Liver (tissue), 8 donors: ENCODE measurements at regions not wholly inside any gene's neighbourhood (a gene's known extent, or its start where the extent isn't known, plus 50 kb on each side); places are given as distances from the start of the nearest gene placed in this dataset.

ENCODE experiments used
- DNase-seq: peaks from one replicate; pipeline ENCODE4 v3.0.0-alpha.2; 2017; ENCODE audit warnings: low spot score
- H3K27ac ChIP-seq, 2 donors: one replicate each; pipeline ENCODE4 v1.7.0; 2013; ENCODE audit warnings: inconsistent platforms in 2 of 2, low read length in 2 of 2, control low read depth in 1 of 2, low read depth in 1 of 2, mild to moderate bottlenecking in 1 of 2
- H3K27me3 ChIP-seq, 4 donors: one replicate each; pipeline versions ENCODE4 v1.6.1 to v1.7.0; 2013; ENCODE audit warnings: low read length in 3 of 4, inconsistent platforms in 1 of 4, mild to moderate bottlenecking in 1 of 4, moderate library complexity in 1 of 4; ENCODE audit not compliant: control insufficient read depth in 4 of 4, insufficient read depth in 4 of 4
- H3K36me3 ChIP-seq, 4 donors: one replicate each; pipeline versions ENCODE4 v1.6.1 to v1.7.0; 2013; ENCODE audit warnings: low read length in 3 of 4, mild to moderate bottlenecking in 3 of 4, low read depth in 1 of 4, moderate library complexity in 1 of 4; ENCODE audit not compliant: control insufficient read depth in 4 of 4, insufficient read depth in 3 of 4
- H3K4me1 ChIP-seq, 4 donors: one replicate each; pipeline versions ENCODE4 v1.6.1 to v1.7.0; 2013; ENCODE audit warnings: low read length in 3 of 4, mild to moderate bottlenecking in 3 of 4, moderate library complexity in 1 of 4; ENCODE audit not compliant: control insufficient read depth in 4 of 4, insufficient read depth in 4 of 4
- H3K4me3 ChIP-seq, 3 donors: one replicate each; pipeline versions ENCODE4 v1.6.1 to v1.7.0; 2013; ENCODE audit warnings: low read length in 3 of 3, control low read depth in 1 of 3, low read depth in 1 of 3, mild to moderate bottlenecking in 1 of 3
- H3K9ac ChIP-seq, 2 donors: one replicate each; pipeline ENCODE4 v1.7.0; 2013; ENCODE audit warnings: low read length in 2 of 2, mild to moderate bottlenecking in 2 of 2, moderate library complexity in 2 of 2, control low read depth in 1 of 2, low read depth in 1 of 2
- H3K9me3 ChIP-seq, 4 donors: one replicate each; pipeline versions ENCODE4 v1.6.1 to v1.7.0; 2013; ENCODE audit warnings: low read length in 3 of 4; ENCODE audit not compliant: control insufficient read depth in 4 of 4
- ATF3 ChIP-seq: IDR thresholded peaks from 2 replicates; pipeline ENCODE4 v1.6.1; 2016; ENCODE audit warnings: antibody characterized with exemption
- CTCF ChIP-seq: fragments of 150-350 bp; IDR thresholded peaks from 2 replicates; pipeline ENCODE4 v1.5.1; 2017; ENCODE audit warnings: improper control_type of control experiment, low read depth, low read length; ENCODE audit not compliant: missing input control
- EGR1 ChIP-seq, 2 donors: IDR thresholded peaks; 2 replicates each; pipeline ENCODE4 v1.6.1; 2016 to 2018; ENCODE audit warnings: antibody characterized with exemption in 2 of 2, low read depth in 2 of 2
- FOXA1 ChIP-seq: IDR thresholded peaks from 2 replicates; pipeline ENCODE4 v1.6.1; 2016; ENCODE audit warnings: antibody characterized with exemption
- GABPA ChIP-seq, 2 donors: IDR thresholded peaks in 1 of 2; conservative IDR thresholded peaks in 1 of 2; 2 replicates each; pipeline ENCODE4 v1.6.1; 2016; ENCODE audit warnings: antibody characterized with exemption in 2 of 2, mild to moderate bottlenecking in 1 of 2, moderate library complexity in 1 of 2
- HNF4A ChIP-seq, 2 donors: conservative IDR thresholded peaks; 2 replicates each; pipeline ENCODE4 v1.6.1; 2016; ENCODE audit warnings: antibody characterized with exemption in 2 of 2, mild to moderate bottlenecking in 2 of 2
- JUND ChIP-seq, 2 donors: IDR thresholded peaks; 2 replicates each; pipeline ENCODE4 v1.6.1; 2016; ENCODE audit warnings: antibody characterized with exemption in 2 of 2
- RAD21 ChIP-seq, 2 donors: IDR thresholded peaks; 2 replicates each; pipeline ENCODE4 v1.6.1; 2016; ENCODE audit warnings: antibody characterized with exemption in 2 of 2, mild to moderate bottlenecking in 2 of 2
- REST ChIP-seq: IDR thresholded peaks from 2 replicates; pipeline ENCODE4 v1.6.1; 2016; ENCODE audit warnings: antibody characterized with exemption, mild to moderate bottlenecking
- RXRA ChIP-seq, 2 donors: IDR thresholded peaks; 2 replicates each; pipeline ENCODE4 v1.6.1; 2017 to 2018; ENCODE audit warnings: antibody characterized with exemption in 2 of 2, mild to moderate bottlenecking in 1 of 2
- SP1 ChIP-seq: IDR thresholded peaks from 2 replicates; pipeline ENCODE4 v1.6.1; 2018; ENCODE audit warnings: antibody characterized with exemption, mild to moderate bottlenecking
- TAF1 ChIP-seq: conservative IDR thresholded peaks from 2 replicates; pipeline ENCODE4 v1.6.1; 2016; ENCODE audit warnings: antibody characterized with exemption, mild to moderate bottlenecking
- YY1 ChIP-seq: IDR thresholded peaks from 2 replicates; pipeline ENCODE4 v1.6.1; 2016; ENCODE audit warnings: antibody characterized with exemption, mild to moderate bottlenecking
- ZBTB33 ChIP-seq: IDR thresholded peaks from 2 replicates; pipeline ENCODE4 v1.6.1; 2016; ENCODE audit warnings: antibody characterized with exemption
- WGBS: extraction: QIAGEN DNeasy Blood & Tissue Kit; methylation state at CpG from one replicate; pipeline ENCODE4 v1.1.7; 2013; 5-methylcytosine and 5-hydroxymethylcytosine counted together
- donor health status: healthy.
- donor health status: healthy.
- donor health status: healthy.
- donor health status: healthy.
- donor health status: healthy.

GRCh38 chr4:169333265-169333664, 62.5 kb upstream of the SH3RF1 start (continued):
- no peak for TF ChIP-seq REST

GRCh38 chr4:169332583-169332982, 61.8 kb upstream of the SH3RF1 start:
- Histone ChIP-seq H3K4me3 (no peak overlapping the region), H3K27me3 (no peaks in the 10 kb centered on the region), H3K4me1 (peaks cover 3 to 15% (median 5%) of the 10 kb centered on the region in 4 donors), H3K9ac (no peak overlapping the region), H3K9me3 (no peaks in the 10 kb centered on the region), H3K36me3 (no peaks in the 10 kb centered on the region), H3K27ac (no peak overlapping the region)
- WGBS: 96% methylated on average over 2 of the region's 2 CpGs
- no peak for DNase-seq
- no peak for TF ChIP-seq SP1
- no peak for TF ChIP-seq ZBTB33
- TF ChIP-seq ATF3: no peak
- TF ChIP-seq TAF1: no peak
- no peak for TF ChIP-seq GABPA (IDR thresholded peaks at IDR 0.05 in 1 of 2, conservative IDR thresholded peaks at IDR 0.05 in 1 of 2)

- Histone ChIP-seq H3K9me3 (no peaks in the 10 kb centered on the region), H3K27ac (no peak overlapping the region), H3K4me1 (peaks cover 3 to 19% (median 5%) of the 10 kb centered on the region in 4 donors), H3K27me3 (no peaks in the 10 kb centered on the region), H3K9ac (no peak overlapping the region), H3K36me3 (no peaks in the 10 kb centered on the region), H3K4me3 (no peak overlapping the region)
- TF ChIP-seq GABPA (IDR thresholded peaks at IDR 0.05 in 1 of 2, conservative IDR thresholded peaks at IDR 0.05 in 1 of 2): no peak
- WGBS: 92% methylated on average over 13 of the region's 13 CpGs
- DNase-seq: no peak
Observed at GRCh38 chr4:169330811-169331210, 60.1 kb upstream of the SH3RF1 start.

- TF ChIP-seq JUND (IDR thresholded peaks at IDR 0.05): no peak
- TF ChIP-seq RXRA (IDR thresholded peaks at IDR 0.05): no peak
- TF ChIP-seq YY1: no peak
- TF ChIP-seq SP1: no peak
- TF ChIP-seq GABPA (IDR thresholded peaks at IDR 0.05 in 1 of 2, conservative IDR thresholded peaks at IDR 0.05 in 1 of 2): no peak
- TF ChIP-seq TAF1: no peak
- TF ChIP-seq EGR1 (IDR thresholded peaks at IDR 0.05; ENCODE audit: low read depth in 2 of 2): no peak
- no peak for TF ChIP-seq FOXA1
- TF ChIP-seq RAD21 (IDR thresholded peaks at IDR 0.05): no peak
- TF ChIP-seq CTCF: no peak
- no peak for TF ChIP-seq ZBTB33
- TF ChIP-seq HNF4A (conservative IDR thresholded peaks at IDR 0.05): no peak
- Histone ChIP-seq H3K27me3 (no peaks in the 10 kb centered on the region), H3K9me3 (no peaks in the 10 kb centered on the region), H3K27ac (no peak overlapping the region), H3K9ac (no peak overlapping the region), H3K4me1 (peaks cover 3 to 19% (median 5%) of the 10 kb centered on the region in 4 donors), H3K4me3 (no peak overlapping the region), H3K36me3 (no peaks in the 10 kb centered on the region)
- 91% methylated on average over 6 of the region's 6 CpGs for WGBS
- no peak for DNase-seq
Observed at GRCh38 chr4:169330095-169330494, 59.3 kb upstream of the SH3RF1 start.
